LNCAP (cell line): ENCODE measurements at regions not wholly inside any gene's neighbourhood (a gene's known extent, or its start where the extent isn't known, plus 50 kb on each side); places are given as distances from the start of the nearest gene placed in this dataset.

Experiments used
- CTCF ChIP-seq: fragments of 450-650 bp; IDR thresholded peaks from 2 replicates; pipeline ENCODE4 v1.5.1; 2017; ENCODE audit warnings: mild to moderate bottlenecking

GRCh38 chr16:79361132-79361751 lies 239.3 kb downstream of the MAF start:
- no peak for TF ChIP-seq CTCF

GRCh38 chr16:79360267-79360666 lies 240.3 kb downstream of the MAF start:
- no peak for TF ChIP-seq CTCF

GRCh38 chr16:79359082-79359481 lies 241.5 kb downstream of the MAF start:
- TF ChIP-seq CTCF, result no peak

- TF ChIP-seq CTCF, result no peak
These were observed 242.3 kb downstream of the MAF start for GRCh38 chr16:79358188-79358587.

GRCh38 chr16:79355600-79356358 lies 244.8 kb downstream of the MAF start:
- TF ChIP-seq CTCF, result no peak

- no peak for TF ChIP-seq CTCF
These were observed 248.6 kb downstream of the MAF start for GRCh38 chr16:79351927-79352326.

GRCh38 chr16:79349803-79350202 lies 250.7 kb downstream of the MAF start:
- no peak for TF ChIP-seq CTCF
